IMR-90 (cell line): ENCODE measurements at regions not wholly inside any gene's neighbourhood (a gene's known extent, or its start where the extent isn't known, plus 50 kb on each side); places are given as distances from the start of the nearest gene placed in this dataset.

Experiments used
- POLR2A ChIP-seq: IDR thresholded peaks from 2 replicates; pipeline ENCODE4 v1.6.1; 2012; ENCODE audit warnings: mild to moderate bottlenecking, low read depth, low read length
- RFX5 ChIP-seq: IDR thresholded peaks from 2 replicates; pipeline ENCODE4 v1.8.0; 2012; ENCODE audit warnings: low read depth, mild to moderate bottlenecking, low read length, moderate library complexity
- TF ChIP-seq, protein P1 (sequence below): conservative IDR thresholded peaks from 2 replicates; pipeline ENCODE4 v1.5.1; 2012; ENCODE audit warnings: mild to moderate bottlenecking, low read depth, low read length, improper control_type of control experiment

DNA sequence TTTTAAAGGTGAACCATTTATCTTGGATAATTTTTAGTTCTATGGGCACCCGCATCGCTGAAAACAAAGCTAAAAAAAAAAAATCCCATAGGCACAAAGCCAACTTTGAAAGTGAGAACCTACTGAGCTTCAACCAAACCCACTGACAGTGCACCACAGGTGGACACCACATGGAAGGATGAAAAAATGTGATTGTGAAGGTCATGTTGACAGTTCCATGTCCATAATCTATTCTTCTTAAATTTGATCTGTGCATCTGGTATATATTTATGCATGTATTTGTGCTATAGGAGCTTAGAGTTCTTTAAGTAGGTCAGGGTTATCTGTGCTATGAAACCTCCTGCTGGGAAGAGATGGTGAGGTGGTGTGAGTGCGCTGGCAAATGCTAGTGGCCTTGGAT is 374.3 kb downstream of the SPRY1 start:
- TF ChIP-seq, protein P1, sequence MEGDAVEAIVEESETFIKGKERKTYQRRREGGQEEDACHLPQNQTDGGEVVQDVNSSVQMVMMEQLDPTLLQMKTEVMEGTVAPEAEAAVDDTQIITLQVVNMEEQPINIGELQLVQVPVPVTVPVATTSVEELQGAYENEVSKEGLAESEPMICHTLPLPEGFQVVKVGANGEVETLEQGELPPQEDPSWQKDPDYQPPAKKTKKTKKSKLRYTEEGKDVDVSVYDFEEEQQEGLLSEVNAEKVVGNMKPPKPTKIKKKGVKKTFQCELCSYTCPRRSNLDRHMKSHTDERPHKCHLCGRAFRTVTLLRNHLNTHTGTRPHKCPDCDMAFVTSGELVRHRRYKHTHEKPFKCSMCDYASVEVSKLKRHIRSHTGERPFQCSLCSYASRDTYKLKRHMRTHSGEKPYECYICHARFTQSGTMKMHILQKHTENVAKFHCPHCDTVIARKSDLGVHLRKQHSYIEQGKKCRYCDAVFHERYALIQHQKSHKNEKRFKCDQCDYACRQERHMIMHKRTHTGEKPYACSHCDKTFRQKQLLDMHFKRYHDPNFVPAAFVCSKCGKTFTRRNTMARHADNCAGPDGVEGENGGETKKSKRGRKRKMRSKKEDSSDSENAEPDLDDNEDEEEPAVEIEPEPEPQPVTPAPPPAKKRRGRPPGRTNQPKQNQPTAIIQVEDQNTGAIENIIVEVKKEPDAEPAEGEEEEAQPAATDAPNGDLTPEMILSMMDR: no peak
- TF ChIP-seq POLR2A (no peak), RFX5 (no peak)
